HG03060 (cell line): ENCODE measurements at regions not wholly inside any gene's neighbourhood (a gene's known extent, or its start where the extent isn't known, plus 50 kb on each side); places are given as distances from the start of the nearest gene placed in this dataset.

ENCODE experiments used
- ATAC-seq: cut with Tn5 transposase; IDR thresholded peaks from one replicate; pipeline ENCODE4 v1.9.1; 2021; ENCODE audit warnings: low read depth, moderate number of reproducible peaks; ENCODE audit not compliant: unreplicated experiment

GRCh38 chr1:4964634-4965345, 310.4 kb downstream of the AJAP1 start:
- no peak for ATAC-seq

GRCh38 chr1:4963251-4963650, 308.8 kb downstream of the AJAP1 start:
- ATAC-seq: no peak

GRCh38 chr1:4962836-4963235, 308.4 kb downstream of the AJAP1 start:
- ATAC-seq: no peak

- ATAC-seq: no peak
Observed at GRCh38 chr1:4961935-4962645, 307.7 kb downstream of the AJAP1 start.

DNA sequence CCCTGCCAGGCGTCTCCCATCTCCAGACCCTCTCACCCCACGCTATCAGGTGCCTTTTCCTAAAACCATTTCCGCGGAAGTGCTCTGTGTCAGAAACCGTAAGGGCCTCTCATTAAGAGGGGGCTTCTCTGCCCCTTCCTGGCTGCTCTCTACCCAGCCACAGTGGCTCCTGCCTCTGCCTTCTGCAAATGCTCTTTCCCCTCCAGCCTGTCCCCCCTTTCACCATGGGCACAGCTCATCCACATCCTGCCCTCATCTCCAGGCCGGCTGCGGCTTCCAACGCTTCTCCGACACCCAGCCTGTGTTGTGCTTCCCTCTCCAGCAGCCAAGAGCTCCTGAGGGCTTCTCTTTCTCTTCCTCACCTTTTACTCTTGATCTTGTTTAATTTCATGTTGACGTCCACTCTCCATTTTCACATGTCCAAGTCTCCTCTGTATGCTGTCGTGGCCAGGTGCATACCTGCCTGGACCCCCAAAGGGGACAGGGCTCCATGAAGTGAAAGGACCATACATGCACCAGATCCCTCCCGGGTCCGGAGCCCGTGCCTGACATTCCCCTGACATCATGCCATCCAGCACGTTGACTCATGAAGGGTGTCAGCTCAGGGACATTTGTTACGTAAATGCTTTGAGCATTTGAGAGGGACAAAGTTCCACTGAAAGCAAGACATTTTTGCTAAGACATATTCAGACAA, 306.5 kb downstream of the AJAP1 start:
- ATAC-seq: no peak

DNA sequence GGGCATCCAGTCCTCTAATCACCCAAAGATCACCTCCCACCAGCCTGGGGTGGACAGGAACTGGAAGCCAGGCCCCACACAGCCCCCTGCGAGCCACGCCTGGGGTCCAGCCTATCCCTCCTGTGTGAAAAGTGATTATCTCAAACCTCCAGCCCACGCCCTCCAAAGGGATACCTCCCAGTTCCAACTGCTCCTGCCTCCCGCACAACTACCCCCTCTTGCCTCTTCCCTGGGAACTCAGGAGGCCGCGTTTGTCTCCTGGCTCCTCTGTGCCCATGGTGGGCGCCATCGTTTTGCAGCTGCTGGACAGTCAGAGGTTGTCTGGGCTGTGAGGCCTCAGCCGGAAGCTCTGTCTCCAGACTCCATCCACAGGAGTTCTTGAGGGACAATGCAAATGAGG, 305.9 kb downstream of the AJAP1 start:
- no peak for ATAC-seq

DNA sequence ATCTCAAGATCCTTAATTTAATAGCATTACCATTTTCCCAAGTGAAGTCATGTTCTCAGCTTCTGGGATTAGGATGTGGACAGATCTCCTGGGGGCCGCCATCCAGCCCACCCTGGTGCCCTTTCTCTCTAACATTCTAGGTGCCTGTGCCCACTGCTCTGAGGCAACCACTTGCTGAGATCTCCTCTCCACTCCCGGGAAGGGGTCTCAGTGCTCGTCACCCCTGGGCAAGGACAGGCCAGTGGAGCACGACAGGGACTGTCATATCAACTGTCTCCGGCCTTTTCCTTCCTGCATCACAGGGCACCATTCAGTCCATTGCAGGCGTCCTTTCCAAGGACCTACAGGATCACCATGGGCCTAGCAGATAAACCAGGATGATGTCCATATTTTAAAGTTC, 304.8 kb downstream of the AJAP1 start:
- ATAC-seq: no peak

DNA sequence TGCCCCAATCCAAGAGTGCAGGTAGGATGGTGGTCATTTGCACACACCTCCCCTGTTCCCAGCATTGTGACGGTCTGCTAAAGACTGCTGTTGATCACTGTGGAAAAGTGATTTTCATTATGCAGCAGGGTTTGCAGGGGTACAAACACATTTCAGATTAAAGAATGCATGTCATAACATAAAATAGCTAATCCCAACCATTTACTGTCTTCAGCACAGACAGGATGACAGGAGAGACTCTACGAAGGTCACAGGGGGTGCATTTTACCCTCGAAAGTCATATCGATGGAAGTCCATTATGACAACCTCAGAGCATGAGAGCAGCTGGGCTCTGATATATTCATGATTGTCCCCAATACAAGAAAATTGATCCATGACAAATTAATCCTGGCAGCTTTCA, 302.6 kb downstream of the AJAP1 start:
- ATAC-seq: no peak

DNA sequence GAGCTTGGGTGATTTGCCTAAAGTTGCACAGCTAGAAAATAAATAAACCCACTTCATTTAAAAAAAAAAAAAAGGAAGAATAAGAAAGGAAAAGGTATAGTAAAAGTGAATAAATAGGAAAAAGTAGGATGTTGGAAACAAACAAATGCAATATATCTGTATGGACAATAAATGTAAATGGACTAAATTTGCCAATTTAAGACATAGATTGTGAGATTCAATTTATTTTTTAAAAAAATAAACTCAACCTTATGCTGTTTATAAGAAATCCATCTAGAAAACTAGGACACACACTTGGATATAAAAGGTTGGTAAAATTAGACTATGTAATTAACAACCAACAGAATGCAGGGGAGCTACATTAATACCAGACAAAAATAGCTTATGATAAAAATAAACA, 300.0 kb downstream of the AJAP1 start:
- no peak for ATAC-seq

DNA sequence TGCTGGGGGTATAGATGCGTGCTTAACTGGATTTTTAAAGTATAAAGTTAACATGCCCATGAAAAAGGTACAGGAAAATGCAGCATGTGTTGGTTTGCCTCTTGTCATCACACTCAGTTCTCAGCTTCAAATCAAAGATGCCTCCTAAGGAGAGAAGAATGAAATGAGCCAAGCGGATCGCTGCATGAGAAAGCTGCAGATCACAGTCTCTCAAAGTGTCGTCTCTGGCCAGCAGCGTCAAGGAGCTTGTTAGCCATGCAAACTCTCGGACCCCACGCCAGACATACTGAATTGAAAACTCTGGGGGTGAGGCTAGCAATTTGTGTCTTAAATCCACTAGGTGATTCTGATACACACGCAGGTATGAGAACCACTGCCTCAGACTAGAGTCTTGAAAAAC, 297.2 kb downstream of the AJAP1 start:
- ATAC-seq: no peak

DNA sequence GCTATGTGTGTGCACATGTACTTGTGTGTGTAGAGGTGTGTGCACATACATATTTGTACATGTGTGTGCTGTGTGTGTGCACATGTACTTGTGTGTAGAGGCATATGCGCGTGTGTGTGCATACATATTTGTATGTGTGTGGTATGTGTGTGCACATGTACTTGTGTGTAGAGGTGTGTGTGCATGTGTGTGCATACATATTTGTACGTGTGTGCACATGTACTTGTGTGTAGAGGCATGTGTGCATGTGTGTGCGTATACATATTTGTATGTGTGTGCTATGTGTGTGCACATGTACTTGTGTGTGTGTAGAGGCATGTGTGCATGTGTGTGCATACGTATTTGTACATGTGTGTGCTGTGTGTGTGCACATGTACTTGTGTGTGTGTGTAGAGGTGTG, 291.9 kb downstream of the AJAP1 start:
- ATAC-seq: no peak

GRCh38 chr1:4944911-4945310, 290.5 kb downstream of the AJAP1 start:
- ATAC-seq: no peak

DNA sequence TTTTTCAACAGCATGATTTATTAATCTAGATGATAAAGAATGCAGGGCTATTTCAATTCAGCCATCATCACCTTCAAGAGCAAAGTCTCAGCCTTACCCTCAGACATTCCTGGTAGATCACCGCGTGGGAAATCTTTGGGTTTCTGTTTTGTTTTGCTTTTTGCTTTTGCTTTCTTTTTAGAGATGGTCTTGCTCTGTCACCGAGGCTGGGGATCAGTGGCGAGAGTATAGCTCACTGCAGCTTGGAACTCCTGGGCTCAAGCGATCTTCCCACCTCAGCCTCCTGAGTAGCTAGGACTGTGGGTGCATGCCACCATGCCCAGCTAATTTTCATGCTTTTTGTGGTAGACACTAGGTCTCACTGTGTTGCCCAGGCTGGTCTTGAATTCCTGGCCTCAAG, 289.7 kb downstream of the AJAP1 start:
- no peak for ATAC-seq

- no peak for ATAC-seq
Observed at GRCh38 chr1:4939266-4939665, 284.9 kb downstream of the AJAP1 start.

DNA sequence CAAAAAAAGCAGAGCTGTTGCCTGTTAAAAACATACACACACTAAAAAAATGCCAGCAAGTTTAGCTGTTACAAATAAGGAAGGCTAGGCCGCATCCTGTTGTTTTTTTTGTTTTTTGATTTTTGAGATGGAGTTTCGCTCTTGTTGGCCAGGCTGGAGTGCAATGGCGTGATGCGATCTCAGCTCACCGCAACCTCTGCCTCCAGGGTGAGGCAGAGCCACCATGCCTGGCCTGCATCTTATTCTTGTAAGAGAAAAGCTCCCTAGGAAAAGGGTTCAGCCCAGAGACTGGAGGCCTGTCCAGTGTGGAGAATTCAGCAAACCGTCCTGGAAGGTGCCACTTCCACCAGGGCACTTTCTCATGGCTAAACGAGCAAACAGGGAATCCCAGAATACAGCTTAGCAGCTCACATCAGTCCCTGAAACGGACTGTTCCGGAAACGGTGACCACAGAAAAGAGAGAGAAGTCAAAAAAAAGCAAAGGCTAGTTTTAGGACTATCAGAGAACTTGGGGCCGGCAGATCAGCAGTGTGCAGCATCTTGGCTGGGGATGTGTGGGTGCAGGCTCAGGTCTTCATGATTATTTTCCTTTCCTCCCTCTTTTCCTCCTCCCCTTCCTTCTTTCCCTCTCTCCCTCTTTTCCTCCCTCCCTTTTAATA, 283.6 kb downstream of the AJAP1 start:
- no peak for ATAC-seq

GRCh38 chr1:4935807-4936206, 281.4 kb downstream of the AJAP1 start:
- no peak for ATAC-seq

- ATAC-seq: no peak
Observed at GRCh38 chr1:4933232-4933631, 278.8 kb downstream of the AJAP1 start.

- ATAC-seq: no peak
Observed at GRCh38 chr1:4932311-4933030, 278.1 kb downstream of the AJAP1 start.

DNA sequence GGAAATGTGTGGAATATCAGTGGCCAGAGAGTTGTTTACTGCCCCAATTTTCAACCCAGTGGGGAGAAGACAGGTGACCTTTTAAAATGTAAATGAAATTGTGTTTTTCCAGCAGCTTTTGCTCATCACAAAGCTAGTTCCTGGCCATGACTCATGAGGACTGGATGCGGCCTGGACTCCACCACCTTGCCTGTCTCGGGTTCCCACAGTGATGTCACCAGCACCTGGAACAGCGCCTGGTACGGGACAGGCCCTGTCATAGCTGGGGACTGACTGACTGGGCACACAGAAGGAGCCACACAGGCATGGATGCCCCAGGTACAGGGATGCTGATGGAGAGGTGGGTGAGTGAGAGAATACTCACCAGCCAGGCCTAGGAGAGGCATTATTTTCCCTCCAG, 277.1 kb downstream of the AJAP1 start:
- no peak for ATAC-seq

DNA sequence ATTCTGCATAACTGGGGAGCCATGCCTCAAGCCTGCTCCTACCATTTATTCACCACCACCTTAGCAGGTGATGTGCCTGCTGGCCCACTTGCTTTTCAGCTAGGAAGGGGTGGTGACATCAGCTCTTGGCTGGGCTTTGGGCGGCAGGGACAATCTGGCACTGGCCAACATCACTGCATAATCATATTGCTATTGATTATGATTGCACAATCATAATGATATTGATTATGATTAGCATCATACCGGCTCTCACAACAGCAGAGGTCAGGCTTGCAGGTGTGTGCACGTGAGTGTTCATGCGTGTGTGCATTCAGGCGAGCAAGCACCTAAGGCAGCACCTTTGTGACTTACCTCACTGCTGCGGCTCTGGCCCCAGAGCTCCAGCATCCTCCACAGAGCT, 273.8 kb downstream of the AJAP1 start:
- ATAC-seq: no peak

DNA sequence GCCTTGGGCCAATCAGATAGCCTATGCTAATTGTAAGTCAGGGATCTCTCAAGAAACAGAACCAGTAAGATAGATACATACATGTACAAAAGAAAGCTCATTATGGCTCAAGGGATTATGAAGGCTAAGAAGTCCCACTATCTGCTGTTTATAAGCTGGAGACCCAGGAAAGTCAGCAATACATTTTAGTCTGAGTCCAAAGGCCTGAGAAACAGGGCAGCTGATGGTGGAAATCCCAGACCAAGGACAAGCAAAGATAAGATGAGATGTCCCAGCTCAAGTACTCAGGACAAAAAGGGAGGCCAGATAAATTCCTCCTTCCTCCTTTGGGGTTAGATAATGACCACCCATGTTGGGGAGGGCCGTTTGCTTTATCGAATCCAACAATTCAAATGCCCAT, 269.9 kb downstream of the AJAP1 start:
- ATAC-seq: no peak
